ENCODE measurements at regions not wholly inside any gene's neighbourhood (a gene's known extent, or its start where the extent isn't known, plus 50 kb on each side); places are given as distances from the start of the nearest gene placed in this dataset.

DNA sequence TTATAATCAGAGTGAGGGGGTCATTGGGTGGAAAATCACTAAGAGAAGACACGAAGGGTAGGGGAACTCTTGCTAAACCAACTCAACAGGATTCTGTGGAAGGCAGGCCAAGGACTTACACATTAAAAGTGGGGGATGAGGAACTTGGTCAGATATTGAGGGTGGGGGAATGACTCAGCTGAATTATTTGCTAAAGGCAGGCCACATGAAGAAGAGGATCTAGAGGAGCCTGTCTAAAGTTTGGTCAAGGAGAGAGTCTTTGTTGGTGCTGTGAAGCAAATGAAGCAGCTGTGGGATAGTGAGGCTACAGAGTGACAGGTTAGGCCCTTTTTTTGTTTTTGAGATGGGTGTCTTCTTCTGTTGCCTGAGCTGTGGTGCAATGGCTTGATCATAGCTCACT is 63.9 kb upstream of the SPRY4 start:
- peaks cover 9% of the 10 kb centered on the region for H3K4me1 ChIP-seq (ENCODE audit: insufficient read depth, poor library complexity, severe bottlenecking)
- DNase-seq (ENCODE audit: low spot score) (no peak), ATAC-seq (ENCODE audit: low read depth) (no peak)
- H3K27ac ChIP-seq (ENCODE audit: poor library complexity, severe bottlenecking): no peak overlapping the region
- no peaks in the 10 kb centered on the region for H3K36me3 ChIP-seq (ENCODE audit: low read depth)
- H3K9me3 ChIP-seq (ENCODE audit: severe bottlenecking): peaks cover 5% of the 10 kb centered on the region
- no peak overlapping the region for H3K4me3 ChIP-seq (ENCODE audit: severe bottlenecking)
- TF ChIP-seq, protein P1, sequence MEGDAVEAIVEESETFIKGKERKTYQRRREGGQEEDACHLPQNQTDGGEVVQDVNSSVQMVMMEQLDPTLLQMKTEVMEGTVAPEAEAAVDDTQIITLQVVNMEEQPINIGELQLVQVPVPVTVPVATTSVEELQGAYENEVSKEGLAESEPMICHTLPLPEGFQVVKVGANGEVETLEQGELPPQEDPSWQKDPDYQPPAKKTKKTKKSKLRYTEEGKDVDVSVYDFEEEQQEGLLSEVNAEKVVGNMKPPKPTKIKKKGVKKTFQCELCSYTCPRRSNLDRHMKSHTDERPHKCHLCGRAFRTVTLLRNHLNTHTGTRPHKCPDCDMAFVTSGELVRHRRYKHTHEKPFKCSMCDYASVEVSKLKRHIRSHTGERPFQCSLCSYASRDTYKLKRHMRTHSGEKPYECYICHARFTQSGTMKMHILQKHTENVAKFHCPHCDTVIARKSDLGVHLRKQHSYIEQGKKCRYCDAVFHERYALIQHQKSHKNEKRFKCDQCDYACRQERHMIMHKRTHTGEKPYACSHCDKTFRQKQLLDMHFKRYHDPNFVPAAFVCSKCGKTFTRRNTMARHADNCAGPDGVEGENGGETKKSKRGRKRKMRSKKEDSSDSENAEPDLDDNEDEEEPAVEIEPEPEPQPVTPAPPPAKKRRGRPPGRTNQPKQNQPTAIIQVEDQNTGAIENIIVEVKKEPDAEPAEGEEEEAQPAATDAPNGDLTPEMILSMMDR (IDR thresholded peaks at IDR 0.05; ENCODE audit: poor library complexity, severe bottlenecking): no peak
- H3K27me3 ChIP-seq (ENCODE audit: insufficient read depth, poor library complexity, severe bottlenecking): no peaks in the 10 kb centered on the region

- peaks cover 5% of the 10 kb centered on the region for H3K9me3 ChIP-seq (ENCODE audit: severe bottlenecking)
- peaks cover 9% of the 10 kb centered on the region for H3K4me1 ChIP-seq (ENCODE audit: insufficient read depth, poor library complexity, severe bottlenecking)
- no peak overlapping the region for H3K4me3 ChIP-seq (ENCODE audit: severe bottlenecking)
- ATAC-seq (ENCODE audit: low read depth): no peak
- TF ChIP-seq, protein P1 (IDR thresholded peaks at IDR 0.05; ENCODE audit: poor library complexity, severe bottlenecking): no peak
- H3K36me3 ChIP-seq (ENCODE audit: low read depth): no peaks in the 10 kb centered on the region
- no peaks in the 10 kb centered on the region for H3K27me3 ChIP-seq (ENCODE audit: insufficient read depth, poor library complexity, severe bottlenecking)
- DNase-seq (ENCODE audit: low spot score): no peak
- H3K27ac ChIP-seq (ENCODE audit: poor library complexity, severe bottlenecking): no peak overlapping the region
Observed at GRCh38 chr5:142387024-142387682, 62.3 kb upstream of the SPRY4 start.

DNA sequence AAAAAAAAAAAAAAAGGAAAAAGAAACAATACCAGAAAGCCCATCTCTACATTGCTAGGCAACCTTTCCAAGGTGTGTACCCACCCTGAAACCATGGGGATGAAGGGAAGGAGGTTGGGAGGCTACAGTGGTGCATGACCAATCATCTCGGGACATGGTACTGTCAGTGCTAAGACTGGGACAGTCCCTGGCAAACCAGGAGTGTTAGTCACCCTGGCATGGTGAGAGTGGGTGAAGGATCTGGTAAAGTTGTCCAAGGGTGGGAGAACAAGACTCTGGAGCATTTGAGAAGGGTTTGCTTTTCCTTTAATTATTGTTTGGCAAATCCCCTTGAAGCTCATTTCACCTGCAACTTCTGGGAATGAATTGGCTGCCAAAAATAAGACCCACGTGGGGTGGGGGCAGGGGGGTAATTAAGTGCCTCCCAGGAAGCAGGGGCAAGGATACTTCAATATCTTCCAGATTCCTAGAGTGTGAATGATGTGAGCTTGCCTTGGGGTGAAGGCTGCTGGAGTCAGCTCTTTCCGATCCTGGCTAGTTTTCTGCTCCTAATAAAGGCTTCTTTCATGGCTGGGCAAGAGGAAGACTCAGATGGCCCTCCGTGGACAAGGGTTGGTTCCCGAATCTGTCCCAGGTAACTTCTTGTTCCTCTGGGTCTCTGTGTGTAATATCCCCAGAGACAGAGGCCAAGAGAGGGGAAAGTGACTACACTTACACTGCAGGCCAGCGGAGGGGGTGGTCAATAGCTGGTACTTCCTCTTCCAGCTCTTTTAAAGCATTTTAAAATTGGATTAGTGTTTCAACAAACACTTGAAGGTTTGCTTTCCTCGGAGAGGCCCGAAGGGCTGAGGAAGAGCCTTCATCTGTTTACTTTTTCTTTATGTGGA is 61.6 kb upstream of the SPRY4 start:
- ATAC-seq (ENCODE audit: low read depth) (0 out of 3 replicates have a peak, but pooled peaks have one; percentile 28), DNase-seq (ENCODE audit: low spot score) (no peak)
- H3K27me3 ChIP-seq (ENCODE audit: insufficient read depth, poor library complexity, severe bottlenecking): no peaks in the 10 kb centered on the region
- no peak overlapping the region for H3K4me3 ChIP-seq (ENCODE audit: severe bottlenecking)
- no peak overlapping the region for H3K27ac ChIP-seq (ENCODE audit: poor library complexity, severe bottlenecking)
- H3K36me3 ChIP-seq (ENCODE audit: low read depth): no peaks in the 10 kb centered on the region
- peaks cover 9% of the 10 kb centered on the region for H3K4me1 ChIP-seq (ENCODE audit: insufficient read depth, poor library complexity, severe bottlenecking)
- peaks cover 5% of the 10 kb centered on the region for H3K9me3 ChIP-seq (ENCODE audit: severe bottlenecking)
- TF ChIP-seq, protein P1 (IDR thresholded peaks at IDR 0.05; ENCODE audit: poor library complexity, severe bottlenecking): no peak

- Histone ChIP-seq H3K9me3 (ENCODE audit: severe bottlenecking) (peaks cover 5% of the 10 kb centered on the region), H3K4me1 (ENCODE audit: insufficient read depth, poor library complexity, severe bottlenecking) (peaks cover 9% of the 10 kb centered on the region), H3K36me3 (ENCODE audit: low read depth) (no peaks in the 10 kb centered on the region), H3K4me3 (ENCODE audit: severe bottlenecking) (no peak overlapping the region), H3K27me3 (ENCODE audit: insufficient read depth, poor library complexity, severe bottlenecking) (no peaks in the 10 kb centered on the region), H3K27ac (ENCODE audit: poor library complexity, severe bottlenecking) (no peak overlapping the region)
- DNase-seq (ENCODE audit: low spot score) (no peak), ATAC-seq (ENCODE audit: low read depth) (no peak)
- TF ChIP-seq, protein P1 (IDR thresholded peaks at IDR 0.05; ENCODE audit: poor library complexity, severe bottlenecking): no peak
Observed at GRCh38 chr5:142385194-142385593, 60.4 kb upstream of the SPRY4 start.
